Amniotic epithelial cell (primary cell): ENCODE measurements at regions not wholly inside any gene's neighbourhood (a gene's known extent, or its start where the extent isn't known, plus 50 kb on each side); places are given as distances from the start of the nearest gene placed in this dataset.

Experiments
- DNase-seq: peaks from one replicate; pipeline ENCODE4 v3.0.0-alpha.2; 2010; ENCODE audit warnings: low read depth

- DNase-seq, result no peak
These were observed 681.4 kb downstream of the MCTP2 start for GRCh38 chr15:94912760-94913159.

GRCh38 chr15:94917068-94917467 is 685.7 kb downstream of the MCTP2 start:
- no peak for DNase-seq

- DNase-seq, result no peak
These were observed 690.6 kb downstream of the MCTP2 start for GRCh38 chr15:94921936-94922335.

DNA sequence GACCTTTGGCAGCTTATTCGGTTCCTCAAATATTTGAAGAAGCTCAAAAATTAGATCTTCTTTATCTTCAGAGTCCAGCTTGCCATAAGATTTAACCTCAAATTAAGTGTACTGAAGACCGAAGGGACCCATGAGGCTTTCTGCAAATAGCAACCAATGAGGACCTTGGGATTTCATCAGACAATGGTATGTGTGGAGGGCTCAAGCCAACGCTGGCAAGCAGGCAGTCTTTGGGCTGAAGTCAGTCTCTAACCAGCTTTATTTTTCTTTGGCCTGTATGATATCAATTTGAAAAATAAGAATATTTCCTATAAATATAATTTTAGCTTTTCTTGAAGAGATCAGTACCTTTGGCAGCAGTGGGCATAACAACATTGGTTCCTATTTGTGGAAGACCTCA is 692.7 kb downstream of the MCTP2 start:
- no peak for DNase-seq

DNA sequence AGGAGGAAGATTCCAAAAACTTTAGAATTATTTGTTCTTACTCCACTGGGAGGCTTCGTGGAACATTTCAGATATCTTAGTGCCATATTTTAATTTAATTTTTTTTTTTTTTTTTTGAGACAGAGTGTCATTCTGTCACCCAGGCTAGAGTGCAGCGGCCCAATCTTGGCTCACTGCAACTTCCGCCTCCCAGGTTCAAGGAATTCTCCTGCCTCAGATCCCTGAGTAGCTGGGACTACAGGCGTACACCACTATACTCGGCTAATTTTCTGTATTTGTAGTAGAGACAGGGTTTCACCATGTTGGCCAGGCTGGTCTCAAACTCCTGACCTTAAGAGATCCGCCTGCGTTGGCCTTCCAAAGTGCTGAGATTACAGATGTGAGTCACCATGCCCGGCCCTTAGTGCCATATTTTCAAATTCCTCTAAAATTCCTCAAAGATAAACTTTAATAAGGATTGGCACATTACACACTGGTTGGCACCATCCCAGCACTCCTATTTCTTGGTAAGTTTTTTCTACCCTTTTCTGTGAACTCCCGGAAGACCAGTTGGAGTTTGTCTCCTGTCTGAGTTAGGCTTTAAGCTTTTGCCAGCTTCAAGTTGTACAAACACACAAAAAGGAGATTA is 693.7 kb downstream of the MCTP2 start:
- no peak for DNase-seq

DNA sequence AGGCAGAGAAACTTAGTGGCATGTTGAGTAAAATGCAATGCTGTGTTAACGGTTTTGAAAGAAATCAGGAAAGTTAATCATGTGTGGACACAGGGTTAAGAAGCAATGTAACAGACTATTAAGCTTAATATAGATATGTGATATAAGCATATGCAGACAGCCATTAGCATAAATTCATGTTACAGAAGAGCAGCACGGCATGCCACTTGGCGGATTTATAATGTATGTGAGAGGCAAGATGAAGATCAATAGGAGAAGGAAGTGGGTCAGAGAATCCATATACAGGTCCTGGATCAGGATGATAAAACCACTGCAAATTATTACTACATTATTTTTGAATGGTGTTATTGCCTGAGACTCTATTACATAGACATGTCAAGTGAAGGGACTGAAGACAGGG is 694.3 kb downstream of the MCTP2 start:
- no peak for DNase-seq

GRCh38 chr15:94927003-94927402 is 695.6 kb downstream of the MCTP2 start:
- DNase-seq, result no peak

DNA sequence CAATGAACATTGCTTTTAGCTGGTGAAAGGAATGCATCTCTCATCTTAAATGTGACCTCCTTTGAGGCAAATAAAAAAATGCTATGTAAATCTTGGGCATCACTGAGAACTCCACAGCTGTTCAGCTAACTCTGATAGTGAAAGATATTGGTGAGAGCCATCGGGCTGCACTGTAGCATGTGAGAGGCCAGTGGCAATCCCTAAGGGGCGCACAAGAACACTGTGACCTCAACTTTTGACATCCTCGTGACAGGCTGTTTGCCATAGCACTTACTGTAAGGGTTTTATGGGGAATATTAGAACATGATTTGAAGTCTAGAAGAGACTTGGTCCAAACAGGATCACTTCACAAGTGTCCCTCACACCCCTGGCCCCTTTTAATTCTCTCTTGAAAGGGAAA is 697.9 kb downstream of the MCTP2 start:
- no peak for DNase-seq

- no peak for DNase-seq
These were observed 699.1 kb downstream of the MCTP2 start for GRCh38 chr15:94930441-94930840.

DNA sequence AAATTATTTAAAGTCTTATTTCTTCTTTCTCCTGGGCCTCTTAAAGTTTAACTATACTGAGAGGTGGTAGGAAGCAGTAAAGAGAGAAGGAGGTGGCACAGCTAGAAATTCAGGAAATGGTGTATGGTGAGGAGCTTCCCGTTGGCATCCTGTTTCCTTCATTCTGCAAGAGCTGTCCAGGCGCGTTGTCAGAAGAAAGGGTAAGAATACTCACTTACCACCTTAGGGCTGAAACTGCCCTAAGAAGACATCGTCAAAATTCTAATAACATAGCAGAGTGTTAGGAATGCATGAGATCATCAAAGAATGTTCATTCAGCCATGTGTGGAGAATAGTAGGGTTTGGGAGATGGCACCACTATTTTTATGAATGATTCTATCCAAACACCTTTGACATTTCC is 699.6 kb downstream of the MCTP2 start:
- DNase-seq, result no peak

DNA sequence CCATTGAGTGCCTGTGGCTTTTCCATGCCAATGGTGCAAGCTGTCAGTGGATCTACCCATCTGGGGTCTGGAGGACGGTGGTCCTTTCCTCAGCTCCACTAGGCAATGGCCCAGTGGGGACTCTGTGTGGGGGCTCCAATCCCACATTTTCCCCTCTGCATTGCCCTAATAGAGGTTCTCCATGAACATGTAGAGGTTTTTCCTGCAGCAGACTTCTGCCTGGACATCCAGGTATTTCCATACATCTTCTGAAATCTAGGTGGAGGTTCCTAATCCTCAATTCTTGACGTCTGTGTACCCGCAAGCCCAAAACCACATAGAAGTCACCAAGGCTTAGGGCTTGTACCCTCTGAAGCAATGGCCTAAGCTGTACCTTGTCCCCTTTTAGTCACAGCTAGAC is 703.1 kb downstream of the MCTP2 start:
- no peak for DNase-seq

DNA sequence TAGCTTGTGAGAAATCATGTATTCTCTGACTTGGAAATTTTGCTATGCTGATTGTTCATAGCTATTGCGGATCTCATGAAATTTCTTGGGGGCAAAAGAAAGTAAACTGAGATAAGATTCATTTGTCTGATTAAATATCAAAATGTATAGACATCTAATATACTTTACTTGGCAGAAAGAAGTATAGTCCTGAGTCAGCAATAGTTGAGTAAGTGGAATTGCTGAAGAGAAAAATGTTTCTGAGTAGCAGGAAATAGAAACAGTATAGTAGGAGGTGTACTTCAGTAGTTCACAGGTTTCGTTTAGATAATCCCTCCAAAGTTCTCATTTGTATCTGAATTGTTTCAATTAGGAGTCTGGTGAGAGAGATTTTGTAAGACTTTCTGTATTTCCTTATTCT is 705.9 kb downstream of the MCTP2 start:
- no peak for DNase-seq

- DNase-seq, result no peak
These were observed 712.5 kb downstream of the MCTP2 start for GRCh38 chr15:94943888-94944287.

- no peak for DNase-seq
These were observed 720.2 kb downstream of the MCTP2 start for GRCh38 chr15:94951538-94951937.

GRCh38 chr15:94963953-94964352 is 732.6 kb downstream of the MCTP2 start:
- no peak for DNase-seq

- DNase-seq, result peak; percentile 26
These were observed 734.2 kb downstream of the MCTP2 start for GRCh38 chr15:94965593-94965992.

- no peak for DNase-seq
These were observed 736.8 kb downstream of the MCTP2 start for GRCh38 chr15:94968133-94968532.

DNA sequence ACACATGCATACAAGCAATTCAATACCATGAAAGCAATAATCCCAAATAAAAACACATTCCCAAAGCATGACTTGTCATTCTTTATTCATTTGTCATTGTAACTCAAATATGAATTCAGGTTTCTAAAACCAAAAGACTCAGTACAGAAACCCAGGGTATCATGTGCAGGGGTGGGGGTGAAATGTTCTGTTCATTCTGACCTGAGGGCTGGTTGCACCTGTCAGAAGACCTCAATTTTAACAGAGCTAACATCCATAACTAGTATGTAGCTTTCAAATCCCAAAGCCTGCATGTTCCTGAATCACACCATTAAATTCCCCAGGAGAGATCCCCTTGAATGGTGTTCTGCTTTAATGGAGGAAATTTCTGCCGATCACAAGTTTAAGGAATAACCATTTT is 738.7 kb downstream of the MCTP2 start:
- no peak for DNase-seq

DNA sequence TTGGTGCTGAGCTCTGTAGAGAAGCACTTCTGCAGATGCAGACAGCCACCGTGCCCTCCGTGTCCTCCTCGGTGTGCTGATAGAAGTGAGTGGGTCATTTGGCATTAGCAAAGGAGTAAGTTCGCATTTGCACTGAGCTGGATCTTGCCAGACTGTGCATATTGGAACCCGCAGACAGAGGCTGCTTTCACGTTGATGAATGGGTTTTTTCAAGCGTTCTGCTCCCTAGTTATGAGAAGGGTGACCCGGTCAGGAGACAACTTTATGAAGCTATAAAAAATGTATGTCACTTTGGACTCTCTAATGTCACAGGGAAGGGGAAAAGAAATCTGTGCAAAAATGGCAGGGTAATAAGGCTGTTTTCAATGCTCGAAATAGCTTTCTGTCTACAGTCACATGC is 739.4 kb downstream of the MCTP2 start:
- no peak for DNase-seq

GRCh38 chr15:94972314-94972713 is 741.0 kb downstream of the MCTP2 start:
- peak; percentile 11 for DNase-seq

DNA sequence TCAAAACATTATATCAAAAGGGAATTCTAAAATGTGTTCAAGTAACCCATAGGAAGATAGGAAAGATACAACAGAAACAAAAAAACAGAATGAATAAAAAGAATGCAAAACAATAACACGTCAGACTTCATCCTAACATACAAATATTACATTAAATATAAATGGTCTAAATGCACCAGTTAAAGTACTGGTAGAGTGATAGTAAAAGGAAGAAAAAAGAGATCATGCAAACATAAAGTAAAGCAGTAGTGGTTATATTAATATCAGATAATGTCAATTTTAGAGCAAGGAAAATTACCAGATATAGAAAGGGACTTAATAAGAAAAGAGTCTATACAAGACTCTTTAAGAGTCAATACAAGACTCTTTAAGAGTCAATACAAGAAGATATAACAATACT is 755.7 kb downstream of the MCTP2 start:
- no peak for DNase-seq

GRCh38 chr15:94991718-94992117 is 760.4 kb downstream of the MCTP2 start:
- no peak for DNase-seq

DNA sequence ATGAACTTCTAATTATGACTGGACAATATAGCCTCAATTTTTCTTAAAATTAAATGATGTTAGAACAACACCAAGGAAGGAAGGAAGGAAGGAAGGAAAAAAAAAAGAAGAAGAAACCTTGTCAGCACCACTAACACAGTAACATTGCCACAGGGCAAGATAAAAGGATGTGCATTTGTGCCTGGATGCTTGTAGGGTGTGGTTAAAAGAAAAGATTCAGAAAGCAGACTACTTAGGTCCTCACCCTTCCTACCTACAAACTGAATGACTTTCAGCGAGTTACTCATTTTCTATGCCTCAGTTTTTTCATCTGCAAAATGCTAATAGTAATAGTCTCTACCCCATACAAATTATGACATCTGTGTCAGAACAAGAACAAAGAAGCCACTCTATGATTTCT is 778.3 kb downstream of the MCTP2 start:
- DNase-seq, result no peak

DNA sequence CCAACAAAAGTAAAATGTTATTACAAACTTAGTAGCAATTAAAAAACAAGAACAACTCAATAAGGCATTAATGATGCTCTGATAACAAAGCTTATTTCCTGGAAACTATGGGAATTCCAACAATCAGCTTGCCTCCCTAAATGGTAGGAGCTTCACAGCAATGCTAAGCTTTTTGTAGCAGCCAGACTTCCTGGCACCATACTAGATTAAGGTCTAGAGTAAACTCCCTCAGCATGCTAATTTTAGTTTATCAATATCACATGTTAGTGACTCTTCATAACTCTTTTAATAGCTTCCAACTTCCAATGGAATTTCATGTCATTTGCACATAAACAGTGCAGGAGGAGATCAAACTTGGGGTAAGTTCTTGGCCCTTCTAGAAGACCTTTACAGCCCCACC is 782.0 kb downstream of the MCTP2 start:
- no peak for DNase-seq
